Neuronal stem cell (in vitro differentiated cells): ENCODE measurements at regions not wholly inside any gene's neighbourhood (a gene's known extent, or its start where the extent isn't known, plus 50 kb on each side); places are given as distances from the start of the nearest gene placed in this dataset.
"Not testable (repeated sequence)": the region's sequence is repeated elsewhere in the genome, so short reads cannot be mapped to it uniquely, and the experiment has no call there.

Source experiments
- DNase-seq: peaks from one replicate; pipeline ENCODE4 v3.0.0-alpha.2; 2013; ENCODE audit warnings: low spot score
- H2AFZ ChIP-seq: one replicate; pipeline ENCODE4 v1.6.1; 2013; ENCODE audit warnings: mild to moderate bottlenecking, low read length, inconsistent platforms
- H2AK5ac ChIP-seq: 2 replicates; pipeline ENCODE4 v1.6.1; 2013; ENCODE audit warnings: low read depth, mild to moderate bottlenecking, inconsistent platforms, low read length, moderate library complexity, mixed read lengths
- H2BK120ac ChIP-seq: 2 replicates; pipeline ENCODE4 v1.6.1; 2013; ENCODE audit warnings: low read depth, mild to moderate bottlenecking, inconsistent platforms, low read length, moderate library complexity, mixed read lengths
- H2BK12ac ChIP-seq: one replicate; pipeline ENCODE4 v1.6.1; 2013; ENCODE audit warnings: low read length, inconsistent platforms
- H2BK15ac ChIP-seq: 2 replicates; pipeline ENCODE4 v1.6.1; 2013; ENCODE audit warnings: mild to moderate bottlenecking, low read length, inconsistent platforms, mixed read lengths
- H2BK5ac ChIP-seq: one replicate; pipeline ENCODE4 v1.6.1; 2013; ENCODE audit warnings: inconsistent platforms, mild to moderate bottlenecking, low read length, moderate library complexity
- H3K14ac ChIP-seq: one replicate; pipeline ENCODE4 v1.6.1; 2013; ENCODE audit warnings: low read length, inconsistent platforms
- H3K18ac ChIP-seq: 2 replicates; pipeline ENCODE4 v1.6.1; 2013; ENCODE audit warnings: low read length, inconsistent platforms
- H3K23ac ChIP-seq: 2 replicates; pipeline ENCODE4 v1.6.1; 2013; ENCODE audit warnings: low read depth, mild to moderate bottlenecking, mixed read lengths, low read length, inconsistent platforms; ENCODE audit not compliant: poor library complexity
- H3K27ac ChIP-seq: replicated peaks from 3 replicates; pipeline ENCODE4 v1.5.1; 2013; ENCODE audit warnings: low read length, inconsistent platforms
- H3K27me3 ChIP-seq, 3 experiments: 2 replicates each; pipeline ENCODE4 v1.6.1; 2013; ENCODE audit warnings: low read length in 3 of 3, mild to moderate bottlenecking in 2 of 3, inconsistent platforms in 1 of 3, low read depth in 1 of 3, mixed read lengths in 1 of 3, moderate library complexity in 1 of 3; ENCODE audit not compliant: control insufficient read depth in 3 of 3, insufficient read depth in 3 of 3
- H3K36me3 ChIP-seq, 2 donors: replicated peaks in 1 of 2; 2 replicates each; pipeline ENCODE4 v1.6.1; 2013; ENCODE audit warnings: low read length in 2 of 2; ENCODE audit not compliant: control insufficient read depth in 2 of 2, insufficient read depth in 2 of 2
- H3K4ac ChIP-seq: 2 replicates; pipeline ENCODE4 v1.6.1; 2013; ENCODE audit warnings: inconsistent platforms, mild to moderate bottlenecking, low read length, moderate library complexity
- H3K4me1 ChIP-seq, 2 donors: 1 replicate in 1 of 2; 2 replicates in 1 of 2; pipeline ENCODE4 v1.6.1; 2013; ENCODE audit warnings: low read length in 2 of 2, low read depth in 1 of 2; ENCODE audit not compliant: control insufficient read depth in 2 of 2, insufficient read depth in 1 of 2
- H3K4me2 ChIP-seq: one replicate; pipeline ENCODE4 v1.6.1; 2013; ENCODE audit warnings: mild to moderate bottlenecking, low read length, inconsistent platforms; ENCODE audit not compliant: insufficient read depth, poor library complexity, severe bottlenecking
- H3K4me3 ChIP-seq, 2 donors: 2 replicates each; pipeline ENCODE4 v1.5.1; 2013; ENCODE audit warnings: low read length in 2 of 2, mild to moderate bottlenecking in 2 of 2, inconsistent platforms in 1 of 2, moderate library complexity in 1 of 2
- H3K79me1 ChIP-seq: one replicate; pipeline ENCODE4 v1.6.1; 2013; ENCODE audit warnings: low read depth, mild to moderate bottlenecking, inconsistent platforms, low read length, moderate library complexity
- H3K9ac ChIP-seq: one replicate; pipeline ENCODE4 v1.6.1; 2013; ENCODE audit warnings: mild to moderate bottlenecking, low read depth, low read length, inconsistent platforms; ENCODE audit not compliant: poor library complexity
- H3K9me3 ChIP-seq, 2 donors: replicated peaks in 1 of 2; 2 replicates each; pipeline versions ENCODE3 to v1.6.1; 2013; ENCODE audit warnings: low read length in 2 of 2, mild to moderate bottlenecking in 2 of 2, inconsistent platforms in 1 of 2, low read depth in 1 of 2, mixed read lengths in 1 of 2, moderate library complexity in 1 of 2; ENCODE audit not compliant: control insufficient read depth in 2 of 2, insufficient read depth in 1 of 2
- H4K8ac ChIP-seq: one replicate; pipeline ENCODE4 v1.6.1; 2013; ENCODE audit warnings: low read depth, mild to moderate bottlenecking, inconsistent platforms, low read length, moderate library complexity
- H4K91ac ChIP-seq: one replicate; pipeline ENCODE4 v1.6.1; 2013; ENCODE audit warnings: low read length, low read depth, mild to moderate bottlenecking, inconsistent platforms; ENCODE audit not compliant: poor library complexity
- WGBS, 2 donors: extraction: QIAGEN DNeasy Blood & Tissue Kit; methylation state at CpG; one replicate each; pipeline ENCODE4 v1.1.7; 2013; ENCODE audit warnings: missing lambda C conversion rate in 2 of 2, mixed read lengths in 1 of 2; ENCODE audit not compliant: insufficient read length in 2 of 2, insufficient replicate concordance in 1 of 2; ENCODE audit errors: extremely low coverage in 2 of 2; 5-methylcytosine and 5-hydroxymethylcytosine counted together

DNA sequence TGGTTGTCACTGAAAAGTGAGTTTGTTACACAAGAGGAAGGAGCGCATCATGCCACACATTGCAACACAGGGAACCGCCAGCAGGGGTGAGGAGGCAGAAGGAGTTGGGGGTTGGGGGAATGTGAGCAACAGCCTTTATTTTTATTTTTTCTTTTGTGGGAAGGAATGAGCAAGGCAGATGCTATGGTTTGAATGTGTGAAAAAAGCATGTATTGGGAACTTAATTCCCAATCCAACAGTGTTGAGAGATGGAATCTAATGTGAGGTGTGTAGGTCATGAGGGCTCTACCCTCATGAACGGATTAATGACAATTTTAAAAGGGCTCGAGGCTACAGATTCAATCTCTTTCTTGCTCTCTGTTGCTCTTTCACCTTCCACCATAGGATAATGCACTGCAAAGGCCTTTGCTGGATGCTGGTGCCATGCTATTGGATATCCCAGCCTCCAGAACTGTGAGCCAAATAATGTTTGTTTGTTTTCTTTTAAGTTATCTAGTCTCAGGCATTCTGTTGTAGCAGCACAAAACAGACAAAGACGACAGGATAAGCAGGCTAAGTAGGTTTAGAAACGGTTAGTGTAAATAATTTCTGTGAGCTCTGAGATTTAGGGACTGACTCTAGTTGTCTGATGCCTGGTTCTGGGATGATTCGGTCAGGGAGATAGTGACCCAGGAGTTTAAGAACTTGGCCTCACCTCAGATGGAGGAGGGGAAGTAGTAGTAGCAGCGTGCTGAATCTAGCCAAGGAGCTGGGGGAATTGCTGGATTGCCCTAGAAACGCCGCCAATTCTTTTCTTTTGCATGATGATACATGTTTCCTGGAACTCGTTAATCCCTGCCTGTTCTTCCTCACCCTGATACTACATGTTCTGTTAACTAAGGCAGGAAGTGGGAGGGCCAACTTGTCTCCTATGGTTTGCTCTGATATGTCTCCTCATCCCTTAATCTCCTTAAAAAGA is 156.6 kb upstream of the CTSO start:
- H4K8ac ChIP-seq, result no peak overlapping the region
- no peak overlapping the region for H2BK5ac ChIP-seq
- H2BK15ac ChIP-seq, result no peak overlapping the region
- H3K9ac ChIP-seq, result no peak overlapping the region
- H3K18ac ChIP-seq, result no peak overlapping the region
- peak overlapping the region; percentile 12 for H2AFZ ChIP-seq
- H2BK120ac ChIP-seq, result no peak overlapping the region
- no peak overlapping the region for H3K23ac ChIP-seq
- H2BK12ac ChIP-seq, result no peak overlapping the region
- H3K4me2 ChIP-seq, result no peak overlapping the region
- no peaks in the 10 kb centered on the region for H3K79me1 ChIP-seq
- no peaks in the 10 kb centered on the region for H3K9me3 ChIP-seq
- H3K4ac ChIP-seq, result no peak overlapping the region
- peaks cover 0 to 1% of the 10 kb centered on the region in 2 donors for H3K4me1 ChIP-seq
- H3K36me3 ChIP-seq, result no peaks in the 10 kb centered on the region
- H3K4me3 ChIP-seq, result no peak overlapping the region
- no peak for DNase-seq
- no CpG with 5 or more reads among the region's 11 CpGs for WGBS, 2 donors
- H3K27ac ChIP-seq, result no peak overlapping the region
- H3K27me3 ChIP-seq, result no peaks in the 10 kb centered on the region
- no peak overlapping the region for H4K91ac ChIP-seq
- no peak overlapping the region for H2AK5ac ChIP-seq
- no peak overlapping the region for H3K14ac ChIP-seq

DNA sequence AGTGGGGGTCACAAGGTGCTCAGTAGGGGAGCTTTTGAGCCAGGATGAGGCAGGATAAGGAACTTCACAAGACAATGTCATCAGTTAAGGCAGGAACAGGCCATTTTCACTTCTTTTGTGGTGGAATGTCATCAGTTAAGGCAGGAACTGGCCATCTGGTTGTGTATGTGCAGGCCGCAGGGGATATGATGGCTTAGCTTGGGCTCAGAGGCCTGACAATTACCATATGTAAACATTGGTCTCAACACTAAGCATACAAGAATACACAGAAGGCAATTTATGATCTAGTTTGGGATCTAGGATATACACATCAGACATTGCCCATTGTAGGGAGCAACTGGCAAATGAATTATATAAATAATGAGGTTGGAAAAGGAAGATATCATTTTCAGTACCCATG is 155.4 kb upstream of the CTSO start:
- no CpG with 5 or more reads among the region's 1 CpG for WGBS, 2 donors
- H2AK5ac ChIP-seq, H3K27ac ChIP-seq, H2BK15ac ChIP-seq, H4K91ac ChIP-seq, H3K14ac ChIP-seq, H2BK5ac ChIP-seq, H3K9me3 ChIP-seq, H3K27me3 ChIP-seq, H3K9ac ChIP-seq, H3K4ac ChIP-seq, H3K18ac ChIP-seq, H3K4me3 ChIP-seq, H3K4me1 ChIP-seq, H2BK120ac ChIP-seq, H2AFZ ChIP-seq, DNase-seq, H3K79me1 ChIP-seq, H3K23ac ChIP-seq, H3K4me2 ChIP-seq, H3K36me3 ChIP-seq, H2BK12ac ChIP-seq, H4K8ac ChIP-seq: not testable (repeated sequence)

DNA sequence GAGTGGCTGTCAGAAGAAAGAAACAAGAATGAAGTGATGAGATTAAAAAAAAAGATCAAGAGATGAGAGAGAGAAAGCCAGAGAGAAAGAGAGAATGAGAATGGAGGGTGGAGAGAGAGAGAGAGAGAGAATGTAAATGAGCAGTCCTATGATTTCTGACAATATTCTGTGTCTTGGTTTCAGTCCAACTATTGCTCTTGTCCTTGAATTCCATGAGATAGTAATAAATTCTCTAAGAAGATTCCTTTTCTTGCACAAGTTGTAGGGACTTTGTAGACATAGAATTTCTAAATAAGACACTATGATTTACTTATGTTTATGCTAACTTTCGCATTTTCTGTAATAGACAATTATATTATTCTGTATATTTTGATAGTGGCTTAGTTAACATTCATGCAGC is 149.6 kb upstream of the CTSO start:
- Histone ChIP-seq H2BK120ac (no peak overlapping the region), H3K79me1 (no peaks in the 10 kb centered on the region), H2BK15ac (no peak overlapping the region), H3K4me3 (no peak overlapping the region), H2AK5ac (no peak overlapping the region), H3K27me3 (no peaks in the 10 kb centered on the region), H3K9ac (no peak overlapping the region), H4K8ac (no peak overlapping the region), H3K23ac (no peak overlapping the region), H2AFZ (no peak overlapping the region), H3K4me2 (no peak overlapping the region), H3K4me1 (no peaks in the 10 kb centered on the region), H3K14ac (no peak overlapping the region), H2BK5ac (no peak overlapping the region), H4K91ac (no peak overlapping the region), H3K9me3 (no peaks in the 10 kb centered on the region), H3K27ac (no peak overlapping the region), H3K36me3 (no peaks in the 10 kb centered on the region), H3K18ac (no peak overlapping the region), H2BK12ac (no peak overlapping the region), H3K4ac (no peak overlapping the region)
- no peak for DNase-seq
- no CpG with 5 or more reads among the region's 1 CpG for WGBS, 2 donors

DNA sequence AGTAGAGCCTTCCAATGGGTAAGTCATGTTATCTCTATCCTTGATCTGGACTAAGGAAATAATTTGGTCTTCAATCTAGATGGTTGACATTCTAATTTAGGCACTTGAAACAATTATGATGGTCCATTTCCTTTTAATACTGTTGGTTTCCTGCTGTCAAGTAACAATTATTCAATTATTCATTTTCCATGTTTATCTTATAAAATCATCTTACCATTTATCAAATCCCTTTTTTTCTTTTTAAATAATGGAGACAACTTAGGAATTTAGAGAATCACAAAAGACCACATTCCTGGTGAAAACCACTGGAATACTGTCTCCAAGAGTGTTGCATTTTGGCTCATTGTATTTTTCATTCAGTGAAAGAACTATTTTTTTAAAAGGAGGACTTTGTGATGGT is 148.7 kb upstream of the CTSO start:
- H2BK15ac ChIP-seq, result no peak overlapping the region
- H3K9me3 ChIP-seq, result no peaks in the 10 kb centered on the region
- H3K14ac ChIP-seq, result no peak overlapping the region
- no peak overlapping the region for H3K4me2 ChIP-seq
- H3K4me1 ChIP-seq, result no peaks in the 10 kb centered on the region
- H3K9ac ChIP-seq, result no peak overlapping the region
- no peak overlapping the region for H2BK12ac ChIP-seq
- no peak overlapping the region for H4K8ac ChIP-seq
- no peak overlapping the region for H2AFZ ChIP-seq
- no peak overlapping the region for H4K91ac ChIP-seq
- H3K27me3 ChIP-seq, result no peaks in the 10 kb centered on the region
- DNase-seq, result no peak
- no peak overlapping the region for H3K4ac ChIP-seq
- no peak overlapping the region for H3K4me3 ChIP-seq
- no peaks in the 10 kb centered on the region for H3K36me3 ChIP-seq
- no peak overlapping the region for H3K18ac ChIP-seq
- H2BK120ac ChIP-seq, result no peak overlapping the region
- no peaks in the 10 kb centered on the region for H3K79me1 ChIP-seq
- no peak overlapping the region for H3K27ac ChIP-seq
- H2AK5ac ChIP-seq, result no peak overlapping the region
- H2BK5ac ChIP-seq, result no peak overlapping the region
- H3K23ac ChIP-seq, result no peak overlapping the region
